ENCODE measurements at regions not wholly inside any gene's neighbourhood (a gene's known extent, or its start where the extent isn't known, plus 50 kb on each side); places are given as distances from the start of the nearest gene placed in this dataset.

DNA sequence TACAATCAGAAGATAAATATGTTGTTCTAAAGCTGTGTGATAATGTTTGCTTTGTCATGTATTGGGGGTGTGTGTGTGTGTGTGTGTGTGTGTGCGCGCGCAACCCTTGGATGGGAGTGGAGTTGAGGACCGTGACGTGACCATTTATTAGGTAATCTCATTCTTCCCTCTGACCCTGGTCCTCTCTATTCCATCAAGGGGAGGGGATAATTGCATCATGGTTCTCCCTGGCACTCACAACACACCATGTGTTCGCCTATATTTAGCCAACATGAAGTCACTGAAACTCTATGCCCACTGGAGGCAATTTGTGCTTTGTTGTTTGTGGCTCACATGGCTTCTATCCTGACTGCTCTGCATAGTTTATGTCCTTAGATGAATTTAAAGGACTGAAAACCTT, 79.8 kb upstream of the LRPPRC start:
- no peak for TF ChIP-seq HDAC2 (IDR thresholded peaks at IDR 0.05; ENCODE audit: borderline replicate concordance in 1 of 2, low read depth in 2 of 2, low read length in 2 of 2)
- TF ChIP-seq PHF8 (conservative IDR thresholded peaks at IDR 0.05; ENCODE audit: low read depth, low read length) = no peak
- no peak for TF ChIP-seq SP1 (IDR thresholded peaks at IDR 0.05; ENCODE audit: low read depth, low read length)
- TF ChIP-seq SAP30 (IDR thresholded peaks at IDR 0.05; ENCODE audit: insufficient read depth, insufficient replicate concordance, low read length) = no peak
- TF ChIP-seq MAFK (IDR thresholded peaks at IDR 0.05; ENCODE audit: low read depth, low read length) = no peak
- no peak for TF ChIP-seq POLR2A (IDR thresholded peaks at IDR 0.05; ENCODE audit: control extremely low read depth in 1 of 2, low read depth in 2 of 2, low read length in 2 of 2)
- Histone ChIP-seq H2BK120ac (replicated peaks; ENCODE audit: low read depth, low read length) (no peak overlapping the region), H3K27me3 (replicated peaks in 1 of 4; ENCODE audit: control insufficient read depth in 3 of 4, extremely low read depth in 1 of 4, insufficient read depth in 3 of 4, low read length in 3 of 4) (no peaks in the 10 kb centered on the region; a peak in 1 of 7 replicates), H4K20me1 (replicated peaks in 1 of 2; ENCODE audit: control insufficient read depth in 1 of 2, insufficient read depth in 2 of 2, low read length in 2 of 2) (no peaks in the 10 kb centered on the region), H3K79me1 (ENCODE audit: low read depth, low read length) (no peaks in the 10 kb centered on the region), H2BK15ac (ENCODE audit: low read length) (no peak overlapping the region), H2BK20ac (ENCODE audit: low read length) (no peak overlapping the region), H3K4me1 (replicated peaks in 1 of 4; ENCODE audit: control insufficient read depth in 3 of 4, insufficient read depth in 4 of 4, low read length in 3 of 4) (no peaks in the 10 kb centered on the region), H4K91ac (replicated peaks; ENCODE audit: insufficient read length, low read length) (no peak overlapping the region), H3K23me2 (ENCODE audit: low read depth, low read length) (no peaks in the 10 kb centered on the region), H3K23ac (ENCODE audit: insufficient read length) (no peak overlapping the region), H4K5ac (ENCODE audit: insufficient read length, low read depth, low read length) (no peak overlapping the region), H3K79me2 (ENCODE audit: control insufficient read depth in 1 of 2, insufficient read depth in 2 of 2, low read length in 2 of 2) (no peaks in the 10 kb centered on the region), H2AK5ac (ENCODE audit: low read depth, low read length) (no peak overlapping the region), H3K14ac (ENCODE audit: insufficient read length) (no peak overlapping the region), H2BK5ac (ENCODE audit: low read depth, low read length) (no peak overlapping the region), H4K8ac (ENCODE audit: extremely low read depth, insufficient read depth, low read length) (no peak overlapping the region), H3K4ac (replicated peaks; ENCODE audit: insufficient read length, low read depth, low read length) (no peak overlapping the region), H3K18ac (ENCODE audit: extremely low read depth, low read length) (no peak overlapping the region), H3K9ac (replicated peaks in 1 of 4; ENCODE audit: extremely low read depth in 1 of 4, low read depth in 3 of 4, low read length in 3 of 4) (no peak overlapping the region), H3K4me3 (ENCODE audit: extremely low read depth in 1 of 4, insufficient read depth in 2 of 4, low read depth in 3 of 4, low read length in 4 of 4) (no peak overlapping the region), H3K27ac (ENCODE audit: low read depth, low read length) (no peak overlapping the region), H3K4me2 (ENCODE audit: insufficient read depth in 1 of 2, low read depth in 2 of 2, low read length in 2 of 2) (no peak overlapping the region), H2BK12ac (ENCODE audit: low read depth, low read length) (no peak overlapping the region), H3K36me3 (ENCODE audit: control insufficient read depth in 2 of 4, insufficient read depth in 4 of 4, low read length in 3 of 4) (no peaks in the 10 kb centered on the region), H3K56ac (replicated peaks; ENCODE audit: insufficient read length, low read depth, low read length) (no peak overlapping the region), H2AFZ (ENCODE audit: low read length) (peak overlapping the region; percentile 98), H3K9me3 (ENCODE audit: insufficient read depth in 2 of 2, low read depth in 1 of 2, low read length in 1 of 2) (no peaks in the 10 kb centered on the region)
- FAIRE-seq = no peak
- 92% methylated on average over 6 of the region's 6 CpGs; no CpG with 5 or more reads in 1 of the 2 experiments for WGBS, 2 experiments (ENCODE audit: extremely low coverage in 1 of 2, insufficient coverage in 1 of 2, insufficient read length in 1 of 2, insufficient replicate concordance in 2 of 2, low coverage in 1 of 2, low lambda C conversion rate in 2 of 2, missing lambda C conversion rate in 1 of 2)
- no peak for DNase-seq (ENCODE audit: low read depth in 1 of 2, low spot score in 2 of 2)
- ChIA-PET POLR2A (ENCODE audit: partially characterized antibody) (no interaction called here), CTCF (ENCODE audit: partially characterized antibody) (no interaction called here)
